IPS DF 6.9 (cell line): ENCODE measurements at regions not wholly inside any gene's neighbourhood (a gene's known extent, or its start where the extent isn't known, plus 50 kb on each side); places are given as distances from the start of the nearest gene placed in this dataset.

Experiments
- DNase-seq: peaks from one replicate; pipeline ENCODE4 v3.0.0-alpha.2; 2013; ENCODE audit warnings: low read depth, low spot score
- H3K27ac ChIP-seq: one replicate; pipeline ENCODE4 v1.5.1; 2013; ENCODE audit warnings: low read length, control low read depth
- H3K27me3 ChIP-seq: 2 replicates; pipeline ENCODE4 v1.6.1; 2013; ENCODE audit warnings: mild to moderate bottlenecking, low read length; ENCODE audit not compliant: control insufficient read depth, insufficient read depth
- H3K36me3 ChIP-seq: 2 replicates; pipeline ENCODE4 v1.6.1; 2013; ENCODE audit warnings: low read length; ENCODE audit not compliant: control insufficient read depth, insufficient read depth
- H3K4me1 ChIP-seq: 2 replicates; pipeline ENCODE4 v1.6.1; 2013; ENCODE audit warnings: low read length; ENCODE audit not compliant: control insufficient read depth, insufficient read depth
- H3K4me3 ChIP-seq: 2 replicates; pipeline ENCODE4 v1.5.1; 2013; ENCODE audit warnings: mild to moderate bottlenecking, low read length
- H3K9me3 ChIP-seq: 2 replicates; pipeline ENCODE4 v1.6.1; 2013; ENCODE audit warnings: low read length, inconsistent platforms; ENCODE audit not compliant: control insufficient read depth, insufficient read depth
- WGBS: extraction: QIAGEN DNeasy Blood & Tissue Kit; methylation state at CpG from one replicate; pipeline ENCODE4 v1.1.7; 2013; ENCODE audit warnings: mixed read lengths, missing lambda C conversion rate; ENCODE audit not compliant: insufficient read length, insufficient coverage; 5-methylcytosine and 5-hydroxymethylcytosine counted together

- Histone ChIP-seq H3K9me3 (no peaks in the 10 kb centered on the region), H3K4me3 (no peak overlapping the region), H3K4me1 (no peaks in the 10 kb centered on the region), H3K27me3 (no peaks in the 10 kb centered on the region), H3K36me3 (no peaks in the 10 kb centered on the region), H3K27ac (no peak overlapping the region)
- no CpG with 5 or more reads among the region's 1 CpG for WGBS
- no peak for DNase-seq
These were observed 88.6 kb upstream of the SPACA1 start for GRCh38 chr6:87959083-87959482.

- H3K27ac ChIP-seq = no peak overlapping the region
- WGBS = no CpG with 5 or more reads among the region's 2 CpGs
- H3K4me3 ChIP-seq = no peak overlapping the region
- no peaks in the 10 kb centered on the region for H3K9me3 ChIP-seq
- H3K36me3 ChIP-seq = no peaks in the 10 kb centered on the region
- H3K27me3 ChIP-seq = no peaks in the 10 kb centered on the region
- peaks cover 1% of the 10 kb centered on the region; the same call in 1 of the 2 replicates for H3K4me1 ChIP-seq
- DNase-seq = no peak
These were observed 95.9 kb upstream of the SPACA1 start for GRCh38 chr6:87951751-87952150.

GRCh38 chr6:87950614-87951013 is 97.0 kb upstream of the SPACA1 start:
- peaks cover 1% of the 10 kb centered on the region; the same call in 1 of the 2 replicates for H3K4me1 ChIP-seq
- no peaks in the 10 kb centered on the region for H3K36me3 ChIP-seq
- WGBS = no CpG with 5 or more reads among the region's 4 CpGs
- DNase-seq = no peak
- no peaks in the 10 kb centered on the region for H3K27me3 ChIP-seq
- H3K4me3 ChIP-seq = no peak overlapping the region
- H3K27ac ChIP-seq = no peak overlapping the region
- H3K9me3 ChIP-seq = no peaks in the 10 kb centered on the region

- peaks cover 1% of the 10 kb centered on the region; the same call in 1 of the 2 replicates for H3K4me1 ChIP-seq
- no CpG with 5 or more reads among the region's 7 CpGs for WGBS
These were observed 98.4 kb upstream of the SPACA1 start for GRCh38 chr6:87949194-87949593.

GRCh38 chr6:87946669-87947068 is 101.0 kb upstream of the SPACA1 start:
- no CpG with 5 or more reads among the region's 4 CpGs for WGBS
- Histone ChIP-seq H3K27me3 (no peaks in the 10 kb centered on the region), H3K9me3 (no peaks in the 10 kb centered on the region), H3K27ac (no peak overlapping the region), H3K4me1 (no peaks in the 10 kb centered on the region), H3K4me3 (no peak overlapping the region), H3K36me3 (no peaks in the 10 kb centered on the region)
- DNase-seq = no peak

More at GRCh38 chr6:87949194-87949593, 98.4 kb upstream of the SPACA1 start:
- H3K27me3 ChIP-seq = no peaks in the 10 kb centered on the region
- H3K36me3 ChIP-seq = no peaks in the 10 kb centered on the region
- no peak overlapping the region for H3K27ac ChIP-seq
- H3K9me3 ChIP-seq = no peaks in the 10 kb centered on the region
- H3K4me3 ChIP-seq = no peak overlapping the region
- no peak for DNase-seq

- no peak for DNase-seq
- H3K27me3 ChIP-seq = no peaks in the 10 kb centered on the region
- no peak overlapping the region for H3K4me3 ChIP-seq
- no peak overlapping the region for H3K27ac ChIP-seq
- H3K36me3 ChIP-seq = no peaks in the 10 kb centered on the region
- H3K9me3 ChIP-seq = no peaks in the 10 kb centered on the region
- no peaks in the 10 kb centered on the region for H3K4me1 ChIP-seq
- WGBS = no CpG with 5 or more reads among the region's 5 CpGs
These were observed 101.7 kb upstream of the SPACA1 start for GRCh38 chr6:87945966-87946365.

GRCh38 chr6:87945181-87945580 is 102.5 kb upstream of the SPACA1 start:
- no peaks in the 10 kb centered on the region for H3K9me3 ChIP-seq
- H3K36me3 ChIP-seq = no peaks in the 10 kb centered on the region
- no peak for DNase-seq
- H3K27ac ChIP-seq = no peak overlapping the region
- no peaks in the 10 kb centered on the region for H3K27me3 ChIP-seq
- no peak overlapping the region for H3K4me3 ChIP-seq
- H3K4me1 ChIP-seq = no peaks in the 10 kb centered on the region
- no CpG with 5 or more reads among the region's 6 CpGs for WGBS

GRCh38 chr6:87944541-87944954 is 103.1 kb upstream of the SPACA1 start:
- no peak for DNase-seq
- H3K27me3 ChIP-seq = no peaks in the 10 kb centered on the region

GRCh38 chr6:87943191-87943590 is 104.5 kb upstream of the SPACA1 start:
- DNase-seq = no peak
- no peaks in the 10 kb centered on the region for H3K9me3 ChIP-seq
- H3K4me1 ChIP-seq = no peaks in the 10 kb centered on the region
- H3K27me3 ChIP-seq = no peaks in the 10 kb centered on the region
- H3K36me3 ChIP-seq = no peaks in the 10 kb centered on the region
- no peak overlapping the region for H3K27ac ChIP-seq
- H3K4me3 ChIP-seq = no peak overlapping the region
- no CpG with 5 or more reads among the region's 3 CpGs for WGBS

More at GRCh38 chr6:87944541-87944954, 103.1 kb upstream of the SPACA1 start:
- H3K36me3 ChIP-seq = no peaks in the 10 kb centered on the region
- H3K27ac ChIP-seq = no peak overlapping the region
- H3K4me1 ChIP-seq = no peaks in the 10 kb centered on the region
- no peak overlapping the region for H3K4me3 ChIP-seq
- no peaks in the 10 kb centered on the region for H3K9me3 ChIP-seq
- no CpG with 5 or more reads among the region's 5 CpGs for WGBS

- H3K4me1 ChIP-seq = no peaks in the 10 kb centered on the region
- WGBS = no CpG with 5 or more reads among the region's 2 CpGs
- no peaks in the 10 kb centered on the region for H3K9me3 ChIP-seq
- H3K4me3 ChIP-seq = no peak overlapping the region
- no peak overlapping the region for H3K27ac ChIP-seq
- no peaks in the 10 kb centered on the region for H3K36me3 ChIP-seq
- no peak for DNase-seq
- H3K27me3 ChIP-seq = no peaks in the 10 kb centered on the region
These were observed 105.9 kb upstream of the SPACA1 start for GRCh38 chr6:87941556-87942358.

- no peak overlapping the region for H3K4me3 ChIP-seq
- no peaks in the 10 kb centered on the region for H3K9me3 ChIP-seq
- H3K4me1 ChIP-seq = no peaks in the 10 kb centered on the region
- H3K36me3 ChIP-seq = no peaks in the 10 kb centered on the region
- H3K27ac ChIP-seq = no peak overlapping the region
- H3K27me3 ChIP-seq = no peaks in the 10 kb centered on the region
- DNase-seq = no peak
- WGBS = no CpG with 5 or more reads among the region's 1 CpG
These were observed 107.9 kb upstream of the SPACA1 start for GRCh38 chr6:87939776-87940175.
